HepG2 (cell line): ENCODE measurements at regions not wholly inside any gene's neighbourhood (a gene's known extent, or its start where the extent isn't known, plus 50 kb on each side); places are given as distances from the start of the nearest gene placed in this dataset.
A peak's percentile ranks its signal among the peaks of the same experiment; 100 is the strongest.

ENCODE experiments used
- ATAC-seq: fragments of 200-7000 bp; cut with Tn5 transposase; 3 replicates; pipeline ENCODE4 v1.9.1; 2020; ENCODE audit warnings: mild to moderate bottlenecking, moderate library complexity
- BruUV-seq: library from RNA; stranded (reverse); fragments of 400-500 nt; replicated peaks from 2 replicates; lab custom pipeline; 2021; lab: Mats Ljungman, UMichigan
- CTCF ChIA-PET: fragments of 300-600 bp; formaldehyde crosslinking; extraction: SDS; loops from one replicate; lab custom pipeline; 2021; ENCODE audit warnings: low total read pairs, inconsistent platforms, low intra/inter-chr PET ratio; lab: Yijun Ruan, JAX
- POLR2A ChIA-PET: fragments of 350-600 bp; sonication (Branson Sonifier 250); formaldehyde crosslinking; loops from one replicate; lab custom pipeline; 2020; ENCODE audit warnings: antibody characterized with exemption, inconsistent platforms; lab: Yijun Ruan, JAX
- DNase-seq: peaks from one replicate; pipeline ENCODE4 v3.0.0-alpha.2; 2015; ENCODE audit warnings: low spot score
- FAIRE-seq: peaks from 3 replicates; lab custom pipeline; 2011; peaks lifted over from hg19 to GRCh38; lab: Jason Lieb, UNC
- H2AFZ ChIP-seq: one replicate; pipeline ENCODE4 v1.6.1; 2011; ENCODE audit warnings: low read length, inconsistent platforms
- H3K27ac ChIP-seq: fragments of 300-600 bp; 3 replicates; pipeline ENCODE4 v1.8.0; 2011; ENCODE audit warnings: mixed run types, mild to moderate bottlenecking, mixed read lengths, low read length, inconsistent platforms; ENCODE audit not compliant: insufficient read depth; ENCODE audit errors: extremely low read length
- H3K27me3 ChIP-seq, 2 experiments: fragments of 200-600 bp in 1 of 2; 2 replicates in 1 of 2; 3 replicates in 1 of 2; pipeline versions ENCODE4 v1.6.0 to v1.8.0; 2011; ENCODE audit warnings: low read length in 2 of 2, mild to moderate bottlenecking in 2 of 2, moderate library complexity in 2 of 2, inconsistent platforms in 1 of 2; ENCODE audit not compliant: insufficient read depth in 2 of 2, control insufficient read depth in 1 of 2
- H3K36me3 ChIP-seq, 2 experiments: fragments of 200-600 bp in 1 of 2; replicated peaks in 1 of 2; 2 replicates in 1 of 2; 3 replicates in 1 of 2; pipeline versions ENCODE4 v1.5.1 to v1.8.0; 2011; ENCODE audit warnings: low read length in 2 of 2, inconsistent platforms in 1 of 2; ENCODE audit not compliant: insufficient read depth in 2 of 2, control insufficient read depth in 1 of 2
- H3K4me1 ChIP-seq: 2 replicates; pipeline ENCODE4 v1.5.1; 2012; ENCODE audit warnings: low read length, inconsistent platforms; ENCODE audit not compliant: insufficient read depth
- H3K4me2 ChIP-seq: 2 replicates; pipeline ENCODE4 v1.6.0; 2011; ENCODE audit warnings: low read depth, low read length, inconsistent platforms
- H3K4me3 ChIP-seq, 3 experiments: fragments of 200-600 bp in 1 of 3; sonication (generic), shearing (Covaris generic) in 1 of 3; replicated peaks in 1 of 3; 2 replicates each; pipeline ENCODE4 v1.5.1; 2011 to 2016; ENCODE audit warnings: low read length in 3 of 3, inconsistent platforms in 2 of 3, low read depth in 2 of 3, mild to moderate bottlenecking in 2 of 3, control low read depth in 1 of 3, mixed read lengths in 1 of 3; ENCODE audit not compliant: insufficient read depth in 1 of 3
- H3K79me2 ChIP-seq: one replicate; pipeline ENCODE4 v1.6.1; 2011; ENCODE audit warnings: low read length, inconsistent platforms; ENCODE audit not compliant: insufficient read depth
- H3K9ac ChIP-seq: 2 replicates; pipeline ENCODE4 v1.6.0; 2011; ENCODE audit warnings: mild to moderate bottlenecking, low read depth, low read length, inconsistent platforms; ENCODE audit not compliant: insufficient read depth
- H3K9me3 ChIP-seq: 2 replicates; pipeline ENCODE4 v1.5.1; 2012; ENCODE audit warnings: mild to moderate bottlenecking, low read length
- H4K20me1 ChIP-seq: 2 replicates; pipeline ENCODE4 v1.6.0; 2011; ENCODE audit warnings: inconsistent platforms, mild to moderate bottlenecking, low read length, moderate library complexity; ENCODE audit not compliant: insufficient read depth
- ATF3 ChIP-seq: sonication (generic); formaldehyde crosslinking; IDR thresholded peaks from 2 replicates; pipeline ENCODE4 v1.4.0; 2020; ENCODE audit warnings: missing genetic modification reagents
- CTCF ChIP-seq: sonication (generic); formaldehyde crosslinking; IDR thresholded peaks from 2 replicates; pipeline ENCODE4 v1.5.0; 2020; ENCODE audit warnings: mild to moderate bottlenecking, missing genetic modification reagents, moderate library complexity
- MIER2 ChIP-seq: IDR thresholded peaks from 2 replicates; pipeline ENCODE4 v1.6.1; 2016; ENCODE audit warnings: missing biosample characterization, missing genetic modification reagents
- SMC3 ChIP-seq: IDR thresholded peaks from 2 replicates; pipeline ENCODE4 v1.6.1; 2011; ENCODE audit warnings: low read length, improper control_type of control experiment
- STAG1 ChIP-seq: sonication (generic); formaldehyde crosslinking; IDR thresholded peaks from 2 replicates; pipeline ENCODE4 v1.4.0; 2020; ENCODE audit warnings: missing genetic modification reagents
- ZBTB3 ChIP-seq: sonication (generic); formaldehyde crosslinking; IDR thresholded peaks from 2 replicates; pipeline ENCODE4 v1.4.0; 2020; ENCODE audit warnings: low read depth, mild to moderate bottlenecking, moderate library complexity, missing genetic modification reagents, borderline replicate concordance
- ZBTB33 ChIP-seq: sonication (generic); formaldehyde crosslinking; IDR thresholded peaks from 2 replicates; pipeline ENCODE4 v1.4.0; 2020; ENCODE audit warnings: missing genetic modification reagents
- ZNF33A ChIP-seq: sonication (generic); formaldehyde crosslinking; IDR thresholded peaks from 2 replicates; pipeline ENCODE4 v1.5.1; 2020; ENCODE audit warnings: missing genetic modification reagents, mild to moderate bottlenecking, moderate library complexity, borderline replicate concordance
- WGBS: methylation state at CpG from one replicate; pipeline ENCODE4 v1.1.6; 2017; ENCODE audit warnings: low lambda C conversion rate; 5-methylcytosine and 5-hydroxymethylcytosine counted together
- in situ Hi-C: cut with HindIII; loops from 2 replicates; pipeline ENCODE4 v1.10.0; 2017; ENCODE audit warnings: low pct_unique_long_range_greater_than_20kb; ENCODE audit not compliant: extremely low pct_ligation_motif_present
- intact Hi-C: fragments of 100-400 bp; cut with micrococcal nuclease; formaldehyde crosslinking; loops from one replicate; pipeline ENCODE4 v1.10.0; 2022; ENCODE audit not compliant: unreplicated experiment

- TF ChIP-seq ZBTB3 (CRISPR knock-in tag) (no peak), ZBTB33 (CRISPR knock-in tag) (no peak), MIER2 (CRISPR knock-in tag) (no peak), ZNF33A (CRISPR knock-in tag) (no peak)
Measured at GRCh38 chr12:5170844-5171243, 127.2 kb downstream of the KCNA5 start (continued).

- ATAC-seq (no peak), DNase-seq (peak; percentile 18), FAIRE-seq (no peak)
- Histone ChIP-seq H4K20me1 (no peaks in the 10 kb centered on the region), H3K27me3 (peaks cover 2 to 10% of the 10 kb centered on the region in 2 experiments; a peak in 2 of 5 replicates), H3K36me3 (no peaks in the 10 kb centered on the region), H3K4me2 (no peak overlapping the region), H3K27ac (no peak overlapping the region), H3K9me3 (no peaks in the 10 kb centered on the region), H3K4me3 (no peak overlapping the region), H2AFZ (no peak overlapping the region), H3K9ac (no peak overlapping the region), H3K4me1 (no peaks in the 10 kb centered on the region), H3K79me2 (no peaks in the 10 kb centered on the region)
- ChIA-PET POLR2A (no interaction called here), CTCF (interaction anchor here (0.8 kb wide), 1 partner anchor 271 kb away, joined by 7 read pairs; no protein-coding TSS in a partner anchor)
- in situ Hi-C loops (no loop called here), intact Hi-C loops (no loop called here)
- BruUV-seq: no TSS peak
- WGBS: 10% methylated on average over 5 of the region's 5 CpGs
- TF ChIP-seq ATF3 (CRISPR knock-in tag): no peak
- TF ChIP-seq STAG1 (CRISPR knock-in tag): peak; percentile 60
- peak; percentile 61 for TF ChIP-seq CTCF
- peak; percentile 45; the same call in 1 of the 2 replicates for TF ChIP-seq SMC3
Measured at GRCh38 chr12:5171701-5172100, 128.0 kb downstream of the KCNA5 start.
